CD14-positive monocyte (primary cell): ENCODE measurements at regions not wholly inside any gene's neighbourhood (a gene's known extent, or its start where the extent isn't known, plus 50 kb on each side); places are given as distances from the start of the nearest gene placed in this dataset.

Experiments
- DNase-seq, 3 donors: peaks; one replicate each; pipeline ENCODE4 v3.0.0-alpha.2; 2011 to 2022
- H2AFZ ChIP-seq: 2 replicates; pipeline ENCODE4 v1.6.0; 2012; ENCODE audit warnings: mild to moderate bottlenecking, low read depth, low read length, inconsistent platforms; ENCODE audit not compliant: insufficient read depth, poor library complexity, severe bottlenecking
- H3K27ac ChIP-seq, 2 donors: 1 replicate in 1 of 2; 2 replicates in 1 of 2; pipeline ENCODE4 v1.5.1; 2012 to 2013; ENCODE audit warnings: low read length in 2 of 2, control low read depth in 1 of 2, inconsistent platforms in 1 of 2, low read depth in 1 of 2, mild to moderate bottlenecking in 1 of 2
- H3K27me3 ChIP-seq, 2 donors: one replicate each; pipeline versions ENCODE4 v1.6.0 to v1.6.1; 2011 to 2013; ENCODE audit warnings: low read length in 2 of 2; ENCODE audit not compliant: control insufficient read depth in 2 of 2, insufficient read depth in 2 of 2
- H3K36me3 ChIP-seq, 2 donors: replicated peaks in 1 of 2; 1 replicate in 1 of 2; 2 replicates in 1 of 2; pipeline versions ENCODE4 v1.5.1 to v1.6.1; 2012 to 2013; ENCODE audit warnings: low read length in 2 of 2, control low read depth in 1 of 2, inconsistent platforms in 1 of 2, mild to moderate bottlenecking in 1 of 2; ENCODE audit not compliant: insufficient read depth in 2 of 2, control insufficient read depth in 1 of 2
- H3K4me1 ChIP-seq, 2 donors: 1 replicate in 1 of 2; 2 replicates in 1 of 2; pipeline versions ENCODE4 v1.5.1 to v1.6.1; 2012 to 2013; ENCODE audit warnings: low read length in 2 of 2, control low read depth in 1 of 2, inconsistent platforms in 1 of 2, mild to moderate bottlenecking in 1 of 2, moderate library complexity in 1 of 2; ENCODE audit not compliant: insufficient read depth in 2 of 2, control insufficient read depth in 1 of 2
- H3K4me2 ChIP-seq: replicated peaks from 2 replicates; pipeline ENCODE3; 2012; ENCODE audit warnings: low read length, moderate library complexity, mild to moderate bottlenecking; ENCODE audit not compliant: poor library complexity, severe bottlenecking; ENCODE audit errors: extremely low read depth
- H3K4me3 ChIP-seq, 3 experiments: fragments of 200-600 bp in 1 of 3; sonication (generic) in 1 of 3; replicated peaks in 1 of 3; 1 replicate in 2 of 3; 2 replicates in 1 of 3; pipeline ENCODE4 v1.5.1; 2011 to 2013; ENCODE audit warnings: low read length in 3 of 3, mild to moderate bottlenecking in 3 of 3, control low read depth in 2 of 3, low read depth in 2 of 3, inconsistent platforms in 1 of 3, moderate library complexity in 1 of 3
- H3K79me2 ChIP-seq: 2 replicates; pipeline ENCODE4 v1.6.0; 2012; ENCODE audit warnings: mild to moderate bottlenecking, control low read depth, inconsistent platforms, low read length, moderate library complexity; ENCODE audit not compliant: insufficient read depth
- H3K9ac ChIP-seq: 2 replicates; pipeline ENCODE4 v1.6.0; 2017; ENCODE audit warnings: low read length, mild to moderate bottlenecking; ENCODE audit not compliant: insufficient read depth, poor library complexity, severe bottlenecking
- H3K9me3 ChIP-seq, 2 donors: replicated peaks in 1 of 2; 1 replicate in 1 of 2; 2 replicates in 1 of 2; pipeline versions ENCODE4 v1.5.1 to v1.6.1; 2012 to 2013; ENCODE audit warnings: low read length in 2 of 2, control low read depth in 1 of 2; ENCODE audit not compliant: control insufficient read depth in 1 of 2, insufficient read depth in 1 of 2
- H4K20me1 ChIP-seq: 2 replicates; pipeline ENCODE4 v1.6.0; 2012; ENCODE audit warnings: mild to moderate bottlenecking, low read length, control low read depth, moderate library complexity; ENCODE audit not compliant: insufficient read depth
- H3K27ac Mint-ChIP-seq, 7 donors: one replicate each; pipeline ENCODE4 v1.8.0; 2020; ENCODE audit warnings: mild to moderate bottlenecking in 7 of 7, mixed read lengths in 7 of 7, moderate library complexity in 6 of 7, inconsistent platforms in 2 of 7
- H3K27me3 Mint-ChIP-seq, 3 donors: one replicate each; pipeline ENCODE4 v1.8.0; 2021 to 2022; ENCODE audit warnings: low read depth in 3 of 3, mild to moderate bottlenecking in 3 of 3, mixed read lengths in 3 of 3, moderate library complexity in 3 of 3, inconsistent platforms in 1 of 3
- H3K36me3 Mint-ChIP-seq, 2 donors: one replicate each; pipeline ENCODE4 v1.8.0; 2020; ENCODE audit warnings: mixed read lengths in 2 of 2, inconsistent platforms in 1 of 2, mild to moderate bottlenecking in 1 of 2
- H3K4me1 Mint-ChIP-seq: one replicate; pipeline ENCODE4 v1.8.0; 2020; ENCODE audit warnings: mild to moderate bottlenecking, mixed read lengths
- H3K4me3 Mint-ChIP-seq, 2 donors: one replicate each; pipeline ENCODE4 v1.8.0; 2020; ENCODE audit warnings: mild to moderate bottlenecking in 2 of 2, mixed read lengths in 2 of 2, moderate library complexity in 1 of 2
- H3K9me3 Mint-ChIP-seq, 7 donors: one replicate each; pipeline ENCODE4 v1.8.0; 2020 to 2022; ENCODE audit warnings: mixed read lengths in 7 of 7, mild to moderate bottlenecking in 6 of 7, moderate library complexity in 6 of 7, inconsistent platforms in 2 of 7
- CTCF ChIP-seq: fragments of 200-600 bp; IDR thresholded peaks from one replicate; pipeline ENCODE4 v1.8.0; 2022; ENCODE audit warnings: antibody characterized with exemption, mild to moderate bottlenecking
- WGBS: methylation state at CpG from one replicate; pipeline ENCODE4 v1.1.5; 2013; ENCODE audit warnings: missing lambda C conversion rate; ENCODE audit not compliant: insufficient coverage; 5-methylcytosine and 5-hydroxymethylcytosine counted together
- intact Hi-C, 2 donors: fragments of 100-400 bp; cut with micrococcal nuclease; formaldehyde crosslinking; loops; one replicate each; pipeline versions ENCODE4 v1.15.0 to v1.15.1; 2023

- no peaks in the 10 kb centered on the region for H3K36me3 Mint-ChIP-seq
- TF ChIP-seq CTCF: peak; percentile 82
- WGBS: 93% methylated on average over 2 of the region's 6 CpGs
- H3K9me3 Mint-ChIP-seq: peaks cover 0 to 4% (median under 1%) of the 10 kb centered on the region in 7 donors
- no peak overlapping the region for H3K4me3 Mint-ChIP-seq
- intact Hi-C loops: loop anchor here (2.0 to 5.0 kb wide), 2 partner anchors 232 kb away; no protein-coding TSS in a partner anchor
- Histone ChIP-seq H3K27ac (no peak overlapping the region), H3K4me2 (no peak overlapping the region), H4K20me1 (no peaks in the 10 kb centered on the region), H3K4me1 (no peaks in the 10 kb centered on the region), H3K27me3 (no peaks in the 10 kb centered on the region), H3K79me2 (no peaks in the 10 kb centered on the region), H2AFZ (no peak overlapping the region), H3K9ac (no peak overlapping the region), H3K9me3 (peaks cover 0 to 3% of the 10 kb centered on the region in 2 donors), H3K4me3 (no peak overlapping the region), H3K36me3 (no peaks in the 10 kb centered on the region)
- H3K27ac Mint-ChIP-seq: no peak overlapping the region
- peaks cover 2% of the 10 kb centered on the region for H3K4me1 Mint-ChIP-seq
- H3K27me3 Mint-ChIP-seq: peaks cover 3 to 8% (median 6%) of the 10 kb centered on the region in 3 donors
- DNase-seq: peak; percentile 29 to 68 (median 47)
Observed at GRCh38 chr4:169810325-169811323, 52.9 kb upstream of the HPF1 start.

GRCh38 chr4:169807934-169808509 is 50.3 kb upstream of the HPF1 start:
- intact Hi-C loops: no loop called here
- Mint-ChIP-seq H3K9me3 (peaks cover 0 to 6% (median 3%) of the 10 kb centered on the region in 7 donors), H3K27me3 (peaks cover 3% of the 10 kb centered on the region in 3 donors)

More at GRCh38 chr4:169807934-169808509, 50.3 kb upstream of the HPF1 start:
- H3K4me2 ChIP-seq: no peak overlapping the region
- Mint-ChIP-seq H3K4me1 (peaks cover 7% of the 10 kb centered on the region), H3K27ac (no peak overlapping the region), H3K36me3 (no peaks in the 10 kb centered on the region), H3K4me3 (no peak overlapping the region)
- no peak overlapping the region for H3K4me3 ChIP-seq
- WGBS: no CpG with 5 or more reads among the region's 5 CpGs
- no peak overlapping the region for H3K27ac ChIP-seq
- peaks cover 6% of the 10 kb centered on the region in 2 donors for H3K4me1 ChIP-seq
- no peak overlapping the region for H2AFZ ChIP-seq
- H3K79me2 ChIP-seq: no peaks in the 10 kb centered on the region
- no peak for DNase-seq
- no peaks in the 10 kb centered on the region for H3K36me3 ChIP-seq
- TF ChIP-seq CTCF: no peak
- no peak overlapping the region for H3K9ac ChIP-seq
- no peaks in the 10 kb centered on the region for H3K27me3 ChIP-seq
- H3K9me3 ChIP-seq: peaks cover 0 to 4% of the 10 kb centered on the region in 2 donors
- H4K20me1 ChIP-seq: no peaks in the 10 kb centered on the region
